ENCODE measurements at regions not wholly inside any gene's neighbourhood (a gene's known extent, or its start where the extent isn't known, plus 50 kb on each side); places are given as distances from the start of the nearest gene placed in this dataset.

DNA sequence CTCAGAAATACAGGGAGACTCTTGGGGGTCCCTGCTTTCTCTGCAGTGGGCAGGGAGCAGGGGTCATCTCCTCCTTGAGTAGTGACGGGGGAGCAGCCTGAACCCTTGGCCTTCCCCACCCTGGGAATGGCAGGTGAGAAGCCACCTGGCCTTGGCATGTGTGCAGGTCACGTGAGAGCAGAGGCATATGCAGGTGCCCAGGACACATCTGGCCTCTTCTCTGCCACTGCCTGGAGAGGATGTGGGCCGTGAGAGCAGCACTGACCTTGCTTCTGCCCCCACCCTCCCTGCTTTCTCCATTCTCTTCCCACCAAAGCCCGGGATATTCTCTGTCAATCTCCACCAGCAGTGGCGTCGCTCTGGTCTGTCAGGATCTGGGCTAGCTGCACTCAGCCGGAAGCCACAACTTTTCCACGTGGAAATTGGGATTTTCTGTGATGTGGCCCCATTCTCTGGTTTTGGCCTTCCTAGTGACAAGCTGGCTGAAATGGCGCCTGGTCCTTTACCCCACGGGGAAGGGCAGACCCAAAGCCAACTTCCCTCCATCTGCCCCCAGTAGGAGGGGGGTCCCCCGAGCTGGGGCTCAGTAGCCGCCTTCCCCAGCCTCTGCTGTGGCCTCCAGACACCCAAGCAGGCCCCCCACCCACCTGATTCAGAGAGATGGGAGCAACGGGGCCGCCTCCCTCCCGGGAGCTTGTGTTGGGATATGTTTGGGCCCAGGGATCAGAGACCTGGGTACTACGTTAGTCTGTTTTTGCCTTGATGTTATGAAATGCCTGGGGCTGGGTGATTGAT, 70.4 kb upstream of the FCN1 start:
- Mint-ChIP-seq H3K27me3 (ENCODE audit: low read depth, poor library complexity) (peaks cover 21% of the 10 kb centered on the region), H3K27ac (peak overlapping the region; percentile 25), H3K4me3 (no peak overlapping the region), H3K4me1 (peaks cover 12% of the 10 kb centered on the region), H3K9me3 (peaks cover 45% of the 10 kb centered on the region), H3K36me3 (ENCODE audit: low read depth) (no peaks in the 10 kb centered on the region)
- no peak for TF ChIP-seq CTCF (IDR thresholded peaks at IDR 0.05)
- no peak for DNase-seq

- DNase-seq: no peak
- peaks cover 12% of the 10 kb centered on the region for H3K4me1 Mint-ChIP-seq
- H3K27me3 Mint-ChIP-seq (ENCODE audit: low read depth, poor library complexity): peaks cover 22% of the 10 kb centered on the region
- TF ChIP-seq CTCF (IDR thresholded peaks at IDR 0.05): no peak
- no peaks in the 10 kb centered on the region for H3K36me3 Mint-ChIP-seq (ENCODE audit: low read depth)
- peak overlapping the region; percentile 25 for H3K27ac Mint-ChIP-seq
- H3K9me3 Mint-ChIP-seq: peaks cover 41% of the 10 kb centered on the region
- no peak overlapping the region for H3K4me3 Mint-ChIP-seq
These were observed 71.0 kb upstream of the FCN1 start for GRCh38 chr9:134988706-134989105.

GRCh38 chr9:134989206-134990065, 71.7 kb upstream of the FCN1 start:
- no peak for TF ChIP-seq CTCF (IDR thresholded peaks at IDR 0.05)
- Mint-ChIP-seq H3K9me3 (peaks cover 34% of the 10 kb centered on the region), H3K4me3 (no peak overlapping the region), H3K4me1 (peaks cover 12% of the 10 kb centered on the region), H3K27me3 (ENCODE audit: low read depth, poor library complexity) (peaks cover 20% of the 10 kb centered on the region), H3K27ac (no peak overlapping the region), H3K36me3 (ENCODE audit: low read depth) (no peaks in the 10 kb centered on the region)
- DNase-seq: no peak

- H3K4me1 Mint-ChIP-seq: peaks cover 12% of the 10 kb centered on the region
- no peak overlapping the region for H3K27ac Mint-ChIP-seq
- no peak overlapping the region for H3K4me3 Mint-ChIP-seq
- peaks cover 19% of the 10 kb centered on the region for H3K27me3 Mint-ChIP-seq (ENCODE audit: low read depth, poor library complexity)
- peaks cover 20% of the 10 kb centered on the region for H3K9me3 Mint-ChIP-seq
- no peaks in the 10 kb centered on the region for H3K36me3 Mint-ChIP-seq (ENCODE audit: low read depth)
- no peak for DNase-seq
- TF ChIP-seq CTCF (IDR thresholded peaks at IDR 0.05): no peak
These were observed 74.4 kb upstream of the FCN1 start for GRCh38 chr9:134991808-134992754.

DNA sequence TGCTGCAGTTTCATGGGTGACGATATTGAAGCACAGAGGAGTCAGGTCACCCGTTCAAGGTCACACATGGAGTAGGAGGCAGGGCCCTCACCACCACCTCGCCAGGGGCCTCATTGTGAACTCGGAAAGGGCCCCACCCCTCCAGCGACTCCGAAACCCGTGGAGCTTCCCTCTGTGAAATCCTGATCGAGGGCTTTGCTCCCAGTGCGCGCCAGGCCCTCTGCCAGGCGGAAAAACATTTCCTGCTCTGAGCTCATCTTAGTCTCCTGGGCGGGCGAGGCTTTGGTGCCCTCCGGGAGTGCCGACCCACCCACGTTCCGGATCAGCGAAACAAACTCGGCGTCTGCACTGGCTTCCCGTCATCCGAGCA, 75.0 kb upstream of the FCN1 start:
- no peak for TF ChIP-seq CTCF (IDR thresholded peaks at IDR 0.05)
- peaks cover 12% of the 10 kb centered on the region for H3K4me1 Mint-ChIP-seq
- H3K4me3 Mint-ChIP-seq: no peak overlapping the region

More for the DNA sequence above, 75.0 kb upstream of the FCN1 start:
- Mint-ChIP-seq H3K9me3 (peaks cover 16% of the 10 kb centered on the region), H3K27me3 (ENCODE audit: low read depth, poor library complexity) (peaks cover 14% of the 10 kb centered on the region), H3K36me3 (ENCODE audit: low read depth) (no peaks in the 10 kb centered on the region), H3K27ac (no peak overlapping the region)
- no peak for DNase-seq
